ENCODE measurements at regions not wholly inside any gene's neighbourhood (a gene's known extent, or its start where the extent isn't known, plus 50 kb on each side); places are given as distances from the start of the nearest gene placed in this dataset.

DNA sequence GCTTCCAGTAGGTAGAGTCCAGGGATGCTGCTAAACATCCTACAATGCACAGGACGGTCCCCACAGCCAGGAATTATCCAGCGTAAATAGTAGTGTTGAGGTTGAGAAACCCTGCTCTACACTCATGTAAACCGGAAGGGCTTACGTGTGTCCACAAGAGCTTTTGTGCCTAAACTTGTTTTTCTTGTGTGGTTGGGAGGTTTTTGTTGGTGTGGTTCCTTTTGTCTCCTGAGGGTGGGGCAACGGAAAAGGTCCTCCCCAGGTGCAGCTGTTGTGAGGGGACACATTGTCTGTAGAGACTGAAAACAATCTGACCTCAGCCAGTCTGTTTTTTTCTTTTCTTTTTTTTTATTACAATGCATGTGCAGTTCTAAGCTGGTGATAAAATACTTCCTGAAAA, 72.7 kb upstream of the MGAT5 start:
- peak; percentile 11 to 82 for DNase-seq (ENCODE audit: low read depth in 1 of 2, low spot score in 1 of 2)
- in situ Hi-C loops (cut with HindIII; ENCODE audit: low pct_unique_long_range_greater_than_20kb, low sequenced_read_pairs): no loop called here
- no peak for TF ChIP-seq JUND (IDR thresholded peaks at IDR 0.05; ENCODE audit: low read depth)

DNA sequence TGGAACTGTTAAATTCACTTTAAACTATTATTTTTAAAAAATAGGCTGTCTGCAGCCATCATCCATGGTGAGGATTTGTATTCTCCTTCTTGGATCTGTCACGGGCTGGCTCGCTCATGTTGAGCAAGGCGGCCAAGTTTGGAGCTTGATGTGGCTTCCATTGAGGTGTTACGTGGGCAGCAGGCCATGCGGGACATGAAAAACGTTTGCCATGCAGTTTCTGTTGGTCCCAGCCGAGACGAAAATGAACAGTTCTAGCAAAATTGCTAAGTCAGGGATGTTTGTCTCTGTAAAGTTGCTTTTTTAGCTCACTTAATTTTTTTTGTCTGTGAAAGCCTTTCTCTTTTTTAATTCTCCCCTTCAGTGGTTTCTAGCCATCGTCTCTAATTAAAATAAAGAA, 70.2 kb upstream of the MGAT5 start:
- TF ChIP-seq JUND (IDR thresholded peaks at IDR 0.05; ENCODE audit: low read depth): no peak
- no peak for DNase-seq (ENCODE audit: low read depth in 1 of 2, low spot score in 1 of 2)

DNA sequence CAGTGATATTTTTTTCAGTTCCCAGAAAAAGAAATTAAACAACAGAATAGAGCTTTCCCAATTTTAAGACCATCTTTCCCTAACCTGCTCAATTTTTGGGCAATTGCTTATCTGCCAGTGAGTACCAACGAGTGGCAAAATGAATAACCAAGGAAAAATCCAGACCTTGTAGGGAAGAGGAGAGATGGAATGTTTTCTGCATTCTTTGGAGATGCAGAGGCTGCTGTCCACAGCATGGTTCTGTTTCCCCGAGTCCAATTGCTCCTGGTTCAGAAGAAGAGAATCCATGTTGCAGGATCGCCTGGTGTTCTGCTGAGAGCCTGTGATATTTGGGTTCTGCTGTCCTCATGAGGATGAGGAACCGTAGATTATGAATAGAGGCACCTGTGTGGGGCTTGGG, 68.2 kb upstream of the MGAT5 start:
- DNase-seq (ENCODE audit: low read depth in 1 of 2, low spot score in 1 of 2): no peak
- in situ Hi-C loops (cut with HindIII; ENCODE audit: low pct_unique_long_range_greater_than_20kb, low sequenced_read_pairs): no loop called here
- TF ChIP-seq JUND (IDR thresholded peaks at IDR 0.05; ENCODE audit: low read depth): no peak

More for the DNA sequence above, 70.2 kb upstream of the MGAT5 start:
- in situ Hi-C loops (cut with HindIII; ENCODE audit: low pct_unique_long_range_greater_than_20kb, low sequenced_read_pairs): no loop called here

GRCh38 chr2:134189009-134189720, 64.7 kb upstream of the MGAT5 start:
- in situ Hi-C loops (cut with HindIII; ENCODE audit: low pct_unique_long_range_greater_than_20kb, low sequenced_read_pairs): no loop called here
- TF ChIP-seq JUND (IDR thresholded peaks at IDR 0.05; ENCODE audit: low read depth): no peak
- DNase-seq (ENCODE audit: low read depth in 1 of 2, low spot score in 1 of 2): no peak

GRCh38 chr2:134190062-134190806, 63.6 kb upstream of the MGAT5 start:
- DNase-seq (ENCODE audit: low read depth in 1 of 2, low spot score in 1 of 2): no peak
- in situ Hi-C loops (cut with HindIII; ENCODE audit: low pct_unique_long_range_greater_than_20kb, low sequenced_read_pairs): no loop called here
- TF ChIP-seq JUND (IDR thresholded peaks at IDR 0.05; ENCODE audit: low read depth): no peak

DNA sequence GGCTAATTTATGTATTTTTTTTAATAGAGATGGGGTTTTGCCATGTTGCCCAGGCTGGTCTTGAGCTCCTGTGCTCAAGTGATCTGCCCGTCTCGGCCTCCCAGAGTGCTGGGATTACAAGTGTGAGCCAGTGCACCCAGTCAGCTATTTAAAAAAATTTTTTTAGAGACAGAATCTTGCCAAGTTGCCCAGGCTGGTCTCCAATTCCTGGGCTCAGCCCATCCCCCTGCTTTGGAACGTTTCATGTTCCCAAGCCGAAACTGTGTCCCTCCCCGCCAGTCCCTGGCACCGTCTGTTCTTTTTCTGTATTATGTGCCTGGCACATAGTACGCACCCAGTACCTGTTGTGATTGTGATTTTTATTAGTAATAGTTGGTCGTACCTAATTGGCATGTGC, 63.1 kb upstream of the MGAT5 start:
- no peak for DNase-seq (ENCODE audit: low read depth in 1 of 2, low spot score in 1 of 2)
- in situ Hi-C loops (cut with HindIII; ENCODE audit: low pct_unique_long_range_greater_than_20kb, low sequenced_read_pairs): no loop called here
- TF ChIP-seq JUND (IDR thresholded peaks at IDR 0.05; ENCODE audit: low read depth): no peak

DNA sequence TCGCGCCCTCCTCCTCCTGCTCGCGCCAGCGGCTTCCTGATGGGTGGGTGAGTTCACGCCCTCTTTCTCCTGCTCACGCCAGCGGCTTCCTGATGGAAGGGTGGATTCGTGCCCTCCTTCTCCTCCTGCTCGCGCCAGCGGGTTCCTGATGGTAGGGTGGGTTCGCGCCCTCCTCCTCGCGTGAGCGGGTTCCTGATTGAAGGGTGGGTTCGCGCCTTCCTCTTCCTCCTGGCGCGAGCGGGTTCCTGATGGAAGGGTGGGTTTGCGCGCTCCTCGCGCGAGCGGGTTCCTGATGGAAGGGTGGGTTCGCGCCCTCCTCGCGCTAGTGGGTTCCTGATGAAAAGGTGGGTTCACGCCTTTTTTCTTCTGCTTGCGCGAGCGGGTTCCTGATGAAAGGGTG, 62.0 kb upstream of the MGAT5 start:
- DNase-seq (ENCODE audit: low read depth in 1 of 2, low spot score in 1 of 2): no peak
- in situ Hi-C loops (cut with HindIII; ENCODE audit: low pct_unique_long_range_greater_than_20kb, low sequenced_read_pairs): no loop called here
- no peak for TF ChIP-seq JUND (IDR thresholded peaks at IDR 0.05; ENCODE audit: low read depth)

DNA sequence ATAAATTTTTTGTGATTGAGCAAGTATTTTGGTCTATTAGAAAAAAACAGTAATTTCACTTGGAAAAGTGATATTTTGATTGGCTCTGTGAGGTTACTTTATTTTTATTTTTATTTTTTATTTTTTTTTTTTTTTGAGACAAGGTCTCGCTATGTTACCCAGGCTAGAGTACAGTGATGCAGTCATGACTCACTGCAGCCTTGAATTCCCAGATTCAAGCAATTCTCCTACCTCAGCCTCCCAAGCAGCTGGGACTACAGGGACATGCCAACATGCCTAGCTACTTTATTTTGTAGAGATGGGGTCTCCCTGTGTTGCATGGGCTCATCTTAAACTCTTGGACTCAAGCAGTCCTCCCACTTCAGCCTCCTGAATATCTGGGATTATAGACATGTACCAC, 60.9 kb upstream of the MGAT5 start:
- no peak for DNase-seq (ENCODE audit: low read depth in 1 of 2, low spot score in 1 of 2)
- no peak for TF ChIP-seq JUND (IDR thresholded peaks at IDR 0.05; ENCODE audit: low read depth)
- in situ Hi-C loops (cut with HindIII; ENCODE audit: low pct_unique_long_range_greater_than_20kb, low sequenced_read_pairs): no loop called here

DNA sequence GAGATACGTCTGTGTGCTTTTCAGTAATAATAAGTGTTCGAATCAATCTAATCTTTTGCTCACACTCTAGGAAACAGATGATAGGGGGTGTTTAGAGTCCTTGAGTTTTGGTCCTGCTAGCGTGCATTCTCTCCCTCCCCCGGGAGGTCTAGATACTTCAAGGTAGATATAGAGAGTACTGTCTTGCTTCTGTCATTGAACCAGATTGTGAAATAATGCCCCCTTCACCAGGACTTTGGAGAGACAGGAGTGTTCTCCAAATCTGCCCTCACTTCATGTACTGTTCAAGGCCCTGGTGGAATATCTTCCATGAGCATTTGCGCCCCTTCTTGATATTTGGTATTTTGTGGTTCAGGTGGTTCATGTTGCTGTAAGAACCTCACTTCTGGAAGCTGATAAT, 59.4 kb upstream of the MGAT5 start:
- no peak for TF ChIP-seq JUND (IDR thresholded peaks at IDR 0.05; ENCODE audit: low read depth)
- DNase-seq (ENCODE audit: low read depth in 1 of 2, low spot score in 1 of 2): no peak
- in situ Hi-C loops (cut with HindIII; ENCODE audit: low pct_unique_long_range_greater_than_20kb, low sequenced_read_pairs): no loop called here

GRCh38 chr2:134195341-134195740, 58.5 kb upstream of the MGAT5 start:
- DNase-seq (ENCODE audit: low read depth in 1 of 2, low spot score in 1 of 2): no peak
- in situ Hi-C loops (cut with HindIII; ENCODE audit: low pct_unique_long_range_greater_than_20kb, low sequenced_read_pairs): no loop called here
- no peak for TF ChIP-seq JUND (IDR thresholded peaks at IDR 0.05; ENCODE audit: low read depth)

- no peak for TF ChIP-seq JUND (IDR thresholded peaks at IDR 0.05; ENCODE audit: low read depth)
- DNase-seq (ENCODE audit: low read depth in 1 of 2, low spot score in 1 of 2): no peak
- in situ Hi-C loops (cut with HindIII; ENCODE audit: low pct_unique_long_range_greater_than_20kb, low sequenced_read_pairs): no loop called here
These were observed 56.4 kb upstream of the MGAT5 start for GRCh38 chr2:134197445-134197844.

- TF ChIP-seq JUND (IDR thresholded peaks at IDR 0.05; ENCODE audit: low read depth): no peak
- no peak for DNase-seq (ENCODE audit: low read depth in 1 of 2, low spot score in 1 of 2)
- in situ Hi-C loops (cut with HindIII; ENCODE audit: low pct_unique_long_range_greater_than_20kb, low sequenced_read_pairs): no loop called here
These were observed 55.8 kb upstream of the MGAT5 start for GRCh38 chr2:134198006-134198634.

DNA sequence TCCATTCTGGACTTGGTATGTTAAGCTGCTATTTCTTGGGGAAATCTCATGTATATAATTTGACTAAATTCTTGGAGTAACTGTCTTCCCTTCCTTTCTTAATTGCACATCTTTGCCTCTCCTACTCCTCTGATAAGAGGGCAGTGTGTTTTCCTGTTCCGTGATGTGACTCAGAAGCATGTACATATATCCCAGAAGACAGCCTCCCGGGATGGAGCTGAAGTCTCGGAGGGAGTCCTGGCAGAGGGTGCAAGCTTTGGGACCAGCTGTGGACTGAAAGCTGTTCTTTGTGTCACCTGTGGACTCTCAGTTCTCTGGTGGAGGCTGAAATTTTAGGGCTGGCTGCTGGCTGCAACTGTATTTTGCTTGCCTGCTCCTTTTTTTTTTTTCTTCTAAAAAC, 54.7 kb upstream of the MGAT5 start:
- TF ChIP-seq JUND (IDR thresholded peaks at IDR 0.05; ENCODE audit: low read depth): no peak

More for the DNA sequence above, 54.7 kb upstream of the MGAT5 start:
- in situ Hi-C loops (cut with HindIII; ENCODE audit: low pct_unique_long_range_greater_than_20kb, low sequenced_read_pairs): no loop called here
- DNase-seq (ENCODE audit: low read depth in 1 of 2, low spot score in 1 of 2): no peak

All from T47D (cell line).